CD4-positive, alpha-beta memory T cell (primary cell): ENCODE measurements at regions not wholly inside any gene's neighbourhood (a gene's known extent, or its start where the extent isn't known, plus 50 kb on each side); places are given as distances from the start of the nearest gene placed in this dataset.
"Not testable (repeated sequence)": the region's sequence is repeated elsewhere in the genome, so short reads cannot be mapped to it uniquely, and the experiment has no call there.

Source experiments
- CTCF ChIA-PET: fragments of 350-600 bp; sonication (Branson Sonifier 250); formaldehyde crosslinking; loops from one replicate; lab custom pipeline; 2021; ENCODE audit warnings: inconsistent platforms; ENCODE audit not compliant: partially characterized antibody; lab: Charles Lee
- POLR2A ChIA-PET: fragments of 350-600 bp; sonication (Branson Sonifier 250); formaldehyde crosslinking; loops from one replicate; lab custom pipeline; 2021; ENCODE audit not compliant: partially characterized antibody; lab: Charles Lee
- DNase-seq, 5 donors: peaks; one replicate each; pipeline versions ENCODE4 v3.0.0 to v3.0.0-alpha.2; 2020 to 2022; ENCODE audit warnings: mixed read lengths in 1 of 5
- H3K27ac ChIP-seq: one replicate; pipeline ENCODE4 v1.7.0; 2013; ENCODE audit warnings: low read depth, low read length
- H3K27me3 ChIP-seq: 2 replicates; pipeline ENCODE4 v1.7.0; 2013; ENCODE audit warnings: mild to moderate bottlenecking, low read length, moderate library complexity; ENCODE audit not compliant: insufficient read depth
- H3K36me3 ChIP-seq: 2 replicates; pipeline ENCODE4 v1.7.0; 2013; ENCODE audit warnings: mild to moderate bottlenecking, low read length, moderate library complexity; ENCODE audit not compliant: insufficient read depth
- H3K4me1 ChIP-seq: 2 replicates; pipeline ENCODE4 v1.7.0; 2013; ENCODE audit warnings: mild to moderate bottlenecking, low read length, moderate library complexity; ENCODE audit not compliant: insufficient read depth
- H3K4me3 ChIP-seq, 2 donors: one replicate each; pipeline ENCODE4 v1.7.0; 2013; ENCODE audit warnings: low read length in 2 of 2, mild to moderate bottlenecking in 1 of 2
- H3K9me3 ChIP-seq, 2 donors: one replicate each; pipeline ENCODE4 v1.7.0; 2013; ENCODE audit warnings: low read length in 2 of 2, control low read depth in 1 of 2; ENCODE audit not compliant: control insufficient read depth in 1 of 2
- H3K27ac Mint-ChIP-seq, 7 donors: one replicate each; pipeline ENCODE4 v1.8.0; 2020 to 2021; ENCODE audit warnings: mixed read lengths in 7 of 7, mild to moderate bottlenecking in 6 of 7, inconsistent platforms in 3 of 7, moderate library complexity in 3 of 7
- H3K27me3 Mint-ChIP-seq, 2 donors: one replicate each; pipeline ENCODE4 v1.8.0; 2020 to 2021; ENCODE audit warnings: mixed read lengths in 2 of 2
- H3K36me3 Mint-ChIP-seq, 2 donors: one replicate each; pipeline ENCODE4 v1.8.0; 2020 to 2021; ENCODE audit warnings: mixed read lengths in 2 of 2, inconsistent platforms in 1 of 2, mild to moderate bottlenecking in 1 of 2
- H3K4me1 Mint-ChIP-seq, 4 donors: one replicate each; pipeline ENCODE4 v1.8.0; 2020 to 2021; ENCODE audit warnings: mixed read lengths in 4 of 4, mild to moderate bottlenecking in 1 of 4
- H3K4me3 Mint-ChIP-seq, 8 donors: one replicate each; pipeline ENCODE4 v1.8.0; 2020 to 2021; ENCODE audit warnings: mixed read lengths in 8 of 8, mild to moderate bottlenecking in 7 of 8, moderate library complexity in 6 of 8, inconsistent platforms in 3 of 8
- H3K9me3 Mint-ChIP-seq, 8 donors: one replicate each; pipeline ENCODE4 v1.8.0; 2020 to 2021; ENCODE audit warnings: mixed read lengths in 8 of 8, mild to moderate bottlenecking in 5 of 8, inconsistent platforms in 3 of 8, moderate library complexity in 1 of 8
- intact Hi-C: fragments of 100-400 bp; cut with micrococcal nuclease; formaldehyde crosslinking; loops from one replicate; pipeline ENCODE4 v1.15.1; 2023

DNA sequence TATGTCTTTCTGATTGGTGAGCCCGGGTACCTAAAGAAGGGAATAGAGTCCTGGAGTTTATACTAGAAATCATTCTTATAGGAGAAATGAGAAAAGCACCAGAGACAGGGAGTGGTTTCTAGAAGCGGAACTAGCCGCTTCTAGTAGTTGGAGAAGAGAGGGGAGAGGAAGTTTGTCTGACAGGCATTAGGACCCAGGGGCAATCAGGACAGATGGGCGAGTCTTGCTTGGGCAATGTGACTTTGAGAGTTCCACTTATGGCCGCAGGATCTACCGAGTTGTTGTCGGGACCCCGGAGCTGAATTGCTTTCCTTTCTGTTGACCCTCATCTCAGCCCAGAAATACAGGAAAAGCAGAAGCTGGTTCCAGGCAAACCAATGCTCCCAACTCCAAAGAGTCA lies 596.8 kb upstream of the CNTN5 start:
- Mint-ChIP-seq H3K4me3 (no peak overlapping the region), H3K27me3 (no peaks in the 10 kb centered on the region), H3K36me3 (no peaks in the 10 kb centered on the region), H3K4me1 (no peaks in the 10 kb centered on the region), H3K9me3 (peaks cover 2 to 48% (median 23%) of the 10 kb centered on the region in 8 donors), H3K27ac (no peak overlapping the region)
- no peak overlapping the region for H3K27ac ChIP-seq
- intact Hi-C loops: no loop called here
- no peaks in the 10 kb centered on the region for H3K4me1 ChIP-seq
- no peaks in the 10 kb centered on the region for H3K9me3 ChIP-seq
- ChIA-PET POLR2A (no interaction called here), CTCF (no interaction called here)
- H3K27me3 ChIP-seq: no peaks in the 10 kb centered on the region
- no peak for DNase-seq
- H3K36me3 ChIP-seq: no peaks in the 10 kb centered on the region
- no peak overlapping the region for H3K4me3 ChIP-seq

DNA sequence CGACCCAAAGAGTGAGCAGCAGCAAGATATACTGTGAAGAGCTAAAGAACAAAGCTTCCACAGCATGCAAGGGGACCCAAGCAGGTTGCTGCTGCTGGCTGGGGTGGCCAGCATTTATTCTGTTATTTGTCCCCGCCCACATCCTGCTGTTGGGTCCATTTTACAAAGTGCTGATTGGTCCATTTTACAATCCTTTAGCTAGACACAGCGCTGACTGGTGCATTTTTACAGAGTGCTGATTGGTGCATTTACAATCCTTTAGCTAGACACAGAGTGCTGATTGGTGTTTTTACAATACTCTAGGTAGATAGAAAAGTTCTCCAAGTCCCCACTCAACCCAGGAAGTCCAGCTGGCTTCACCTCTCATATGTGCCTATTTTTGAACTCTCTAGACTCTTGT lies 596.0 kb upstream of the CNTN5 start:
- H3K4me3 Mint-ChIP-seq, H3K36me3 ChIP-seq, DNase-seq, CTCF ChIA-PET, H3K27me3 ChIP-seq, H3K36me3 Mint-ChIP-seq, H3K4me1 Mint-ChIP-seq, POLR2A ChIA-PET, H3K9me3 ChIP-seq, H3K27ac Mint-ChIP-seq, H3K4me1 ChIP-seq, H3K4me3 ChIP-seq, intact Hi-C loops, H3K27ac ChIP-seq, H3K27me3 Mint-ChIP-seq: not testable (repeated sequence)
- peaks cover 2 to 55% (median 25%) of the 10 kb centered on the region in 8 donors for H3K9me3 Mint-ChIP-seq

- CTCF ChIA-PET: no interaction called here
- Mint-ChIP-seq H3K9me3 (peaks cover 0 to 53% (median 28%) of the 10 kb centered on the region in 8 donors), H3K4me1 (no peaks in the 10 kb centered on the region)
Measured at GRCh38 chr11:98431463-98432359, 589.0 kb upstream of the CNTN5 start.

DNA sequence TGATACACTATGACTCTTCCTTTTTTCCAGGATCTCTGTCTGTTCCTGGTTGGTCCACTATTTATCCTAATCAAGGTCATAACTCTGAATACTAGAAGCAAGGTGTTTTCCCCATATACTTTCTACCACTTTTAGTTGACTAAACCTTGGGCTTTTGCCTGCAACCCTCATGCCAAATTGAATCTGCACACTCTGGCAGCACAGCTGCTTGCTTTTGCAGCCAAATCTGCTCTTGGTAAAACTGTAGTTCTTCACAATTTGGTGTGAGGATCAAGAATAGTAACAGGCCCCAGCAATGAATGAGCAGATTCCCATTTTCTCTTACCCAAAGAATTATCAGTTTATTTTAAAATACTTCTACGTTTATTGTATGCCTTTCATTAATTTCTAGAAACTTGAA lies 586.5 kb upstream of the CNTN5 start:
- POLR2A ChIA-PET: no interaction called here
- no peaks in the 10 kb centered on the region for H3K4me1 Mint-ChIP-seq
- H3K4me1 ChIP-seq: no peaks in the 10 kb centered on the region

More at GRCh38 chr11:98431463-98432359, 589.0 kb upstream of the CNTN5 start:
- Histone ChIP-seq H3K4me1 (no peaks in the 10 kb centered on the region), H3K36me3 (no peaks in the 10 kb centered on the region), H3K27me3 (no peaks in the 10 kb centered on the region), H3K9me3 (no peaks in the 10 kb centered on the region), H3K27ac (no peak overlapping the region), H3K4me3 (no peak overlapping the region)
- H3K27me3 Mint-ChIP-seq: no peaks in the 10 kb centered on the region
- POLR2A ChIA-PET: no interaction called here
- no peak overlapping the region for H3K4me3 Mint-ChIP-seq
- DNase-seq: no peak
- no peaks in the 10 kb centered on the region for H3K36me3 Mint-ChIP-seq
- H3K27ac Mint-ChIP-seq: no peak overlapping the region
- intact Hi-C loops: no loop called here

GRCh38 chr11:98453378-98453777 lies 567.4 kb upstream of the CNTN5 start:
- Mint-ChIP-seq H3K9me3 (peaks cover 3 to 23% (median 7%) of the 10 kb centered on the region in 8 donors), H3K4me3 (no peak overlapping the region), H3K36me3 (no peaks in the 10 kb centered on the region), H3K4me1 (no peaks in the 10 kb centered on the region), H3K27me3 (no peaks in the 10 kb centered on the region), H3K27ac (no peak overlapping the region)
- no peak overlapping the region for H3K27ac ChIP-seq
- no peaks in the 10 kb centered on the region for H3K36me3 ChIP-seq
- intact Hi-C loops: no loop called here
- CTCF ChIA-PET: no interaction called here
- POLR2A ChIA-PET: no interaction called here
- no peak for DNase-seq
- no peak overlapping the region for H3K4me3 ChIP-seq
- no peaks in the 10 kb centered on the region for H3K4me1 ChIP-seq
- no peaks in the 10 kb centered on the region for H3K9me3 ChIP-seq
- H3K27me3 ChIP-seq: no peaks in the 10 kb centered on the region

More for the DNA sequence above, 586.5 kb upstream of the CNTN5 start:
- H3K27me3 Mint-ChIP-seq: no peaks in the 10 kb centered on the region
- no peaks in the 10 kb centered on the region for H3K36me3 Mint-ChIP-seq
- H3K27ac Mint-ChIP-seq: no peak overlapping the region
- DNase-seq: no peak
- H3K36me3 ChIP-seq: no peaks in the 10 kb centered on the region
- no peak overlapping the region for H3K27ac ChIP-seq
- H3K9me3 ChIP-seq: no peaks in the 10 kb centered on the region
- H3K4me3 Mint-ChIP-seq: no peak overlapping the region
- intact Hi-C loops: no loop called here
- H3K9me3 Mint-ChIP-seq: peaks cover 0 to 38% (median 23%) of the 10 kb centered on the region in 8 donors
- H3K27me3 ChIP-seq: no peaks in the 10 kb centered on the region
- H3K4me3 ChIP-seq: no peak overlapping the region
- CTCF ChIA-PET: no interaction called here

GRCh38 chr11:98455500-98456307 lies 565.0 kb upstream of the CNTN5 start:
- Mint-ChIP-seq H3K9me3 (peaks cover 3 to 31% (median 10%) of the 10 kb centered on the region in 8 donors), H3K36me3 (no peaks in the 10 kb centered on the region), H3K27ac (no peak overlapping the region), H3K4me3 (no peak overlapping the region), H3K27me3 (no peaks in the 10 kb centered on the region), H3K4me1 (no peaks in the 10 kb centered on the region)
- Histone ChIP-seq H3K4me1 (no peaks in the 10 kb centered on the region), H3K27ac (no peak overlapping the region), H3K9me3 (no peaks in the 10 kb centered on the region), H3K4me3 (no peak overlapping the region), H3K27me3 (no peaks in the 10 kb centered on the region), H3K36me3 (no peaks in the 10 kb centered on the region)
- DNase-seq: no peak
- ChIA-PET POLR2A (no interaction called here), CTCF (no interaction called here)
- intact Hi-C loops: no loop called here

- no peaks in the 10 kb centered on the region for H3K27me3 Mint-ChIP-seq
Measured at GRCh38 chr11:98456308-98456680, 564.5 kb upstream of the CNTN5 start.

More at GRCh38 chr11:98456308-98456680, 564.5 kb upstream of the CNTN5 start:
- Mint-ChIP-seq H3K9me3 (peaks cover 3 to 31% (median 11%) of the 10 kb centered on the region in 8 donors), H3K27ac (no peak overlapping the region), H3K4me3 (no peak overlapping the region), H3K4me1 (no peaks in the 10 kb centered on the region), H3K36me3 (no peaks in the 10 kb centered on the region)
- intact Hi-C loops: no loop called here
- Histone ChIP-seq H3K27me3 (no peaks in the 10 kb centered on the region), H3K9me3 (no peaks in the 10 kb centered on the region), H3K27ac (no peak overlapping the region), H3K4me3 (no peak overlapping the region), H3K36me3 (no peaks in the 10 kb centered on the region), H3K4me1 (no peaks in the 10 kb centered on the region)
- DNase-seq: no peak
- ChIA-PET CTCF (no interaction called here), POLR2A (no interaction called here)
